GM13977 (cell line): ENCODE measurements at regions not wholly inside any gene's neighbourhood (a gene's known extent, or its start where the extent isn't known, plus 50 kb on each side); places are given as distances from the start of the nearest gene placed in this dataset.

Experiments
- DNase-seq: peaks from one replicate; pipeline ENCODE4 v3.0.0; 2012; ENCODE audit warnings: low spot score
- CTCF ChIP-seq: IDR thresholded peaks from 2 replicates; pipeline ENCODE4 v1.5.1; 2012; ENCODE audit warnings: mild to moderate bottlenecking, control low read depth; ENCODE audit not compliant: insufficient read depth; ENCODE audit errors: extremely low read depth, missing control alignments
- in situ Hi-C: fragments of 300-500 bp; cut with MboI; formaldehyde crosslinking; loops from one replicate; pipeline ENCODE4 v1.12.0; 2022; ENCODE audit warnings: low sequenced_read_pairs, low pct_unique_long_range_greater_than_20kb, mixed read lengths, inconsistent platforms; ENCODE audit not compliant: unreplicated experiment

- TF ChIP-seq CTCF, result no peak
- in situ Hi-C loops, result no loop called here
- no peak for DNase-seq
These were observed 411.4 kb upstream of the CD180 start for GRCh38 chr5:67607958-67608357.

- DNase-seq, result no peak
- no peak for TF ChIP-seq CTCF
- in situ Hi-C loops, result no loop called here
These were observed 410.0 kb upstream of the CD180 start for GRCh38 chr5:67606586-67606947.

GRCh38 chr5:67605730-67606585 lies 409.4 kb upstream of the CD180 start:
- no peak for TF ChIP-seq CTCF
- DNase-seq, result no peak
- in situ Hi-C loops, result no loop called here

GRCh38 chr5:67591491-67591890 lies 394.9 kb upstream of the CD180 start:
- no peak for DNase-seq
- no peak for TF ChIP-seq CTCF
- in situ Hi-C loops, result no loop called here

GRCh38 chr5:67588389-67588788 lies 391.8 kb upstream of the CD180 start:
- TF ChIP-seq CTCF, result no peak
- no peak for DNase-seq
- in situ Hi-C loops, result no loop called here

GRCh38 chr5:67581203-67581602 lies 384.6 kb upstream of the CD180 start:
- TF ChIP-seq CTCF, result no peak
- in situ Hi-C loops, result no loop called here
- no peak for DNase-seq
